NT2/D1 (cell line): ENCODE measurements at regions not wholly inside any gene's neighbourhood (a gene's known extent, or its start where the extent isn't known, plus 50 kb on each side); places are given as distances from the start of the nearest gene placed in this dataset.

ENCODE experiments used
- YY1 ChIP-seq: IDR thresholded peaks from 2 replicates; pipeline ENCODE4 v1.6.1; 2011; ENCODE audit not compliant: insufficient read length, insufficient read depth
- ZNF274 ChIP-seq: IDR thresholded peaks from 2 replicates; pipeline ENCODE4 v1.6.1; 2011; ENCODE audit warnings: mild to moderate bottlenecking, low read depth, low read length

GRCh38 chr2:40030456-40030975, 251.5 kb upstream of the THUMPD2 start:
- no peak for TF ChIP-seq YY1
- no peak for TF ChIP-seq ZNF274
